Hematopoietic multipotent progenitor cell (in vitro differentiated cells): ENCODE measurements at regions not wholly inside any gene's neighbourhood (a gene's known extent, or its start where the extent isn't known, plus 50 kb on each side); places are given as distances from the start of the nearest gene placed in this dataset.
"Not testable (repeated sequence)": the region's sequence is repeated elsewhere in the genome, so short reads cannot be mapped to it uniquely, and the experiment has no call there.

Experiments used
- DNase-seq, 3 donors: peaks; one replicate each; pipeline ENCODE4 v3.0.0-alpha.2; 2011 to 2015; ENCODE audit warnings: low read depth in 2 of 3, low spot score in 2 of 3

DNA sequence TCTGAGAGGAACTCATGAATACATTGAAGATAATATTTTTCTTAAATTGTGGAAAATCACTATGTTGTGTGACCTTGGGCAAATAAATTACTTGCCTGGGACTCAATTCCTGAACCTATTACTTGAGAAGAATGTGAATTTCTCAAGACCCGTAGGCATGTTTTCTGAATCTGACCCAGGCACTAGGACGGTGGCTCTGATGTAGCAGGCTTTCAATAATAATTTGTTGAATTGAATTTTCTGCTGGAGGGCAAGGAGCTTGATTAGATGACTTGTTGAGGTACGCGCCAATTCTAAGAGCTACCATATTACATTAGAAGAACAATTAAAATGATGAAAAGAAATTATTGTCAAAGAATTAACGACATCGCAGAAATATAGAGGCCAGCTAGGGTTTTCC lies 150.2 kb upstream of the LRRC3B start:
- DNase-seq, result no peak

DNA sequence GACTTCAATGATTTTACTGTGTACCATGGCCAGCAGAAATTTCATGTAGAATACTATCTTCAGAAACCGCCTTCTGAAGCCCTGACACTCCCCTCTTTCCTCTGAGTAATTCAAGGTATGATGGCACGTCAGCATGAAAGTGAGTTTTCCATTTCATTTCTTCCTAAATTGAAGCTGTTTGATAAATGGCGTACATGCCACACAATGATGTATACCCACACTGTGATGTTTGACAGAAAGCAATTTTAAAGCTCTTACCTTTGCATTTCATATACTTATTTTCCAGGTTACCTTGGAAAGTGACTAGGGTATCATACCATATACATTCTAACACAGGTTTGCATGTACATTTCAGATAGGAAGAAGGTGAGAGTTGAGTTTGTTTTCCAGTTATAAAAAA lies 147.9 kb upstream of the LRRC3B start:
- no peak for DNase-seq

DNA sequence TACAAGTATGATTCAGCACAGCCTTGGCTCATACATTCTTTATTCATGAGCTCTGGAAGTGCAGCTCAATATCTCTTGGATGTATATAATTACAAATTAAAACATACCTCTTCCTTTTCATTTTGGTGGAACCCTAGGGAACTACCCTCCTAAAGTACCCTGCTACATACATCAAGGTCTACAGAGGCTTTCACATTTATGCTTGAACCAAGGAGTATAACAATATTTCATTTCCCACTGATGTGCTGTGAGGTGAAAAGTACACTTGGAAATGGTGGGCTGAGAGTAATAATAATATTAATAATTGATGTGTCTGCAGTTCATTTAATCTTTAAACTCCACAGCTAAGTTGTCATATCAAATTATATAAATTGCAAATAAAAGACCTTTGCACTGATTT lies 142.2 kb upstream of the LRRC3B start:
- no peak for DNase-seq

DNA sequence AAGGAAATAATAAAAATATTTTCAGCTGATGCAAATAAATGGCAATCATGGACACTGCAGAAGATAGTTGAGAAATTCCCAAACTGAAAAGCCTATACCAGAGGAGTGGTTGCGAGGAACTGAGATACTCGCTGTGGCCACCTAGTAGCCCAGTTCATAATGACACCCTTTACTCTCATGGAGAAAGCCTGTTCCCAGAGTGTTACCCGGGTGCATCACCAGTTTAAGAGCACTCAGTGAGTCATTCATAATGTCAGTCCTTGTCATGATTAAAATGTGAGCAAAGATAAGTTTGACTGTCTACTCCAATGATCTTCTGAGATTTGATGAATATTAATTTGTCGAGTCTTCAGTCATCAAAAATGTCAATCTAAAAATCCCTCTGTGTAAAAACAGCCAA lies 138.4 kb upstream of the LRRC3B start:
- DNase-seq, result no peak

DNA sequence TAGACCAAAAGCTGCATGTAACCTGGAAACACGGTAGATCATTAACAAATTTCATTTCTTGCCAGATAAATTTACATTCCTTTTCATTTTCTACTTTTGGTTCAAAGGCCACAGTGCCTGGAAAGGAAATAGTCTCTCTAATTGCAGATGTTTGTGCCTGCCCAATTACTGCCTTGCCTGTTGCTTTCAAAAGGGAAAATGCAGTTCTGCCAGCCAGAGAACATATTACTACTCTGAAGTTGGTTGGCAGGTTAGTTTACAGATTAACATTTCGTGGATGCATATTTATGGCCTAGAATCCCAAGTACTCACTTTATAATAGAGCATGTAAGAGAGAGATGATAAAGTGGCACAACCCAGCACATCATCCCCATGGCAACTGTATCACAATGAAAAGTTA lies 124.3 kb upstream of the LRRC3B start:
- no peak for DNase-seq

DNA sequence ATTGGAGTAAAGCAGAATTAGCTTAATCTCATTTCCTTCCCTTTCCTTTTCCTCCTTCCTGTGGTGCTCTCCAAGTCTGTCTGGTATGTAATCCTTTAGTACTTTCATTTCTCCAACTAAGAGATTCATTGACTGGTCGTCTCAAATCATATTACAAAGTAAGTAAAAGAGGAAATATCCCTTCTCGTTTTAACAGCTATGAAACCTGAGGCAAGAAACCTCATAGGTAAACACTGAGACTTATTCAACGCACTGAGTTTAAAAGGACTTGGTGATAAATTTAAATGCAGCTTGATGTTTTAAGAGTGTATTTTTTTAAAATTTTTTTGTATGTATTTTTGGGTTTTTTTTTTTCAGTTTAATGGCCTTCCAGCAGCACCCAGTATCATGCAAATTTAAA lies 117.2 kb upstream of the LRRC3B start:
- DNase-seq, result no peak

DNA sequence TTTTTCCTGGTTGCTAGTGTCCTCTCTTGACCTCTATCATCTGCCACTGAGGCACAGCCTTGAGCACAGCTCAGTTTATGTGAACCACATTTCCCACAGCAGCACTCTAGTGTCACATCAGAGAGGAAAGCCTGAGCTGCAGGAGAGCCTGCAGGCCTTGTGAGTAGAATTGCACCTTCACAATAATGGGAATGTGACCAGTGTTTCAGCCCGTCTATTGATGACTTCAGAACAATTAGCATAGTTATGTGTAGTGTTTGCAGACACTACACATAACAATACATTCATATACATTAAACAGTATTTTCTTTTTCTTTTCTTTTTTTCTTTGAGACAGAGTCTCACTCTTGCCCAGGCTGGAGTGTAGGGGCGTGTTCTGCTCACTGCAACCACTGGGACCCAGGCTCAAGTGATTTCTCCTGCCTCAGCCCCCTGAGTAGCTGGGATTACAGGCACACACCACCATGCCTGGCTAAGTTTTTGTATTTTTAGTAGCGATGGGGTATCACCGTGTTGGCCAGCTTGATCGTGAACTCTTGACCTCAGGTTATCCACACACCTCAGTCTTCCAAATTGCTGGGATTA lies 108.0 kb upstream of the LRRC3B start:
- not testable (repeated sequence) for DNase-seq

DNA sequence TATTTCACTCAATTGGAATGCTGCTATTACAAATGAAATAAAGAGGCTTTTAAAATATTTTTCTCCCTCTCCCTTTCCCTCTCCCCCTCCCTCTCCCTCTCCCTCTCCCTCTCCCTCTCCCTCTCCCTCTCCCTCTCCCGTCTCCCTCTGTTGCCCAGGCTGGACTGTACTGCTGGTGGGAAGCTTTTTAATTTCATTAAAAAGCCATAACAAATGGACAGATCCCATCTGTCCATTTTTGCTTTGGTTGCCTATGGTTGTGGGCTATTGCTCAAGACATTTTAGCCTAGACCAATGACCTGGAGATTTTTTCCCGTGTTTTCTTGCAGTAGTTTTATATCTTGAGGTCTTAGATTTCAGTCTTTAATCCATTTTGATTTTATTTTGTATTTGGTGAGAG lies 107.2 kb upstream of the LRRC3B start:
- DNase-seq, result no peak

DNA sequence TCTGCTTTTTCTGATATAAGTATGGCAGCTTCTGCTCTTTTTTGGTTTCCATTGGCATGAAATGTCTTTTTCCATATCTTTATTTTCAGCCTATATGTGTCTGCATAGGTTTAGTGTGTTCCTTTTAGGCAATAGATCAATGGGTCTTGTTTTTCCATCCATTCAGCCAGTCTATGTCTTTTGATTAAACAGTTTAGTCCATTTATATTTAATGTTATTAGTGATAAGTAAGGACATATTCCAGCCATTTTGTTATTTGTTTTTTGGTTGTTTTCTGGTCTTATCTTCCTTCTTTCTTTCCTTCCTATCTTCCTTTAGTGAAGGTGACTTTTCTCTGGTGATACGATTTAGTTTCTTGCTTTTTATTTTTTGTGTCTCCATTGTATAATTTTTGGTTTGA lies 101.3 kb upstream of the LRRC3B start:
- no peak for DNase-seq

DNA sequence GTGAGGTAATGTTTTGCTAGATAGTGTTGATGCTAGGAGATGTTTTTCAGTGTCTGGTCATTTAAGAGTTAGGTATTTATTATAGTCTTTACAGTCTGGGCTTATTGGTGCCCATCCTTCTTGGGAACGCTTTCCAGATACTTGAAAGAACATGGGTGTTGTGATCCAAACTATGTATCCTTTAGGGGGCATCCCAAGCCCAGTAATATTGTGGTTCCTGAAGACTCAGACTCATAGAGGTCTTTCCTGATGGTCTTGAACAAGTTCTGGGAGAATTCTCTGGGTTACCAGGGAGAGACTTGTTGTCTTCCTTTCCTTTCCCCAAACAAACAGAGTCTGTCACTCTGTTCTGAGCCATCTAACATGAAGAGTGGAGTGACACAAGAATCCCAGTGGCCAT lies 99.7 kb upstream of the LRRC3B start:
- DNase-seq, result no peak

DNA sequence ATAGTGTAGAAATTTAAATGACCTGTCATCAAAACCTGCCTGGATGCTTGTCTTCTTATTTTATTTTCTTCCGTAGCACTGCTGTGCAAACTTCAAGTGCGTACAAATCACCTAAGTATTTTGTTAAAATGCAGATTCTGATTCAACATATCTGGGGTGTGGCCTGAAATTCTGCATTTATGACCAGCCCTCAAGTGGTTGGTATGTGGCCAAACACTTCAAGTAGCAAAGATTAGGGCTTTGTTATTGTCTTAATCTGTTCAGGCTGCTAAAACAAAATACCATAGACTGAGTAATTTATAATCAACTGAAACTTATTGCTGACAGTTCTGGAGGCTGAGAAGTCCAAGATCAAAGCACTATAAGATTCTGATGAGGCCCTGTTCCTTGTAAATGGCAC lies 97.6 kb upstream of the LRRC3B start:
- DNase-seq, result no peak

DNA sequence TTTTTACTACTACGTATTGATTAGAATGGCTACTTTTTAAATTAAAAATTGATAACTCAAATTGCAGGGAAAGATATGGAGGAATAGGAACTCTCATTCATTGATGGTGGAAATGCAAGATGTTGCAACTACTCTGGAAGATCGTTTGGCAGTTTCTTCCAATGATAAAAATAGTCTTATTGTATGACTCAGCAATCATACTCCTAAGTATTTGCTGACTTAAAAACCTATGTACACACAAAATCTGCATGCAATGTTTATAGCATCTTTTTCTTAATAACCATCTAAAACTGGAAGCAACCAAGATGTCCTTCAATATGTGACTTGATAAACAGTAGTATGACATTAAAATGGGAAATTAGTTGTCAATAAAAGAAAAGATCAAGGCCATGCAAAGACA lies 87.4 kb upstream of the LRRC3B start:
- no peak for DNase-seq

DNA sequence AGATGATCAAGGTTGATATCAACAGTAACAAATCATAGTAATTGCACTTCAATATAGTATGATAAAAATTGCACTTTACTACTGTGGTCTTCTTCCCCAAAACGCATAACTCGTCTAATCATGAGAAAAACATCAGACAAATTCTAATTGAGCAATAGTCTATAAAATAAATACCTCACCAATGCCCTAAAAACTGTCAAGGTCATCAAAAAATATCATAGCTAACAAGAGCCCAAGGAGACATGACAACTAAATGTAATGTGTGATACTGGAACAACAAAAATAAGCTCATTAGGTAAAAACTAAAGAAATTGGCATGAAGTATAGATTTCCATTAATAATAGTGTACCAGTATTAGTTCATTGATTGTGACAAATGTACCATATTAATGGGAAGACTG lies 85.6 kb upstream of the LRRC3B start:
- DNase-seq, result no peak

DNA sequence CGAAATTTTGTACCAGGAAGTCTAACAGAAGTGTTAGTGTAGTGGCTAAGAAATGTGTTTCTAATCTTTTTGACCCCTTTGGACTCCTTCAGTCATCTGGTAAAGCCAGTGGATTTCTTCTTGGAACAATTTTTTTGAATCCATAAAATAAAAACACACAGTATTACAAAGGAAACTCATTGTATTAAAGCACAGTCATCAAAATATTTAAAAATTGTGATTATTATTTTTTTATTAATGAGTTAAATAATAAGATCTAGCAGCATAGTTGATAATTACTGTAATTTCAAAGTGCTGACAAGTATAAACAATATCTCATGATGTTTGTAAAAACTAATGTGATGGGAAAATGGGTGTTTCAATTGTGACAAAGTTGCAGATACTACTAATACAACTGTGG lies 72.2 kb upstream of the LRRC3B start:
- no peak for DNase-seq

DNA sequence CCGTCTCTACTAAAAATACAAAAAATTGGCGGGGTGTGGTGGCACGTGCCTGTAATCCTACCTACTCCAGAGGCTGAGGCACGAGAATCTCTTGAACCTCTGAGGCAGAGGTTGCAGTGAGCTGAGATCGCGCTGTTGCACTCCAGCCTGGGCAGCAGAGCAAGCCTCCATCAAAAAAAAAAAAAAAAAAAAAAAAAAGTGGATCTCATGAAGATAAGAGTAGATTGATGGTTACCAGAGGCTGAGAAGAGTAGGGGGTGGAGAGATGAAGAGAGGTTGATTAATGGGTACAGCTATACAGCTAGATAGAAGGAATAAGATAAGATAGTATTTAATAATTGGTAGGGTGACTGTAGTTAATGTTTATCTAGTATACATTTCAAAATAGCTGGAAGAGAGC lies 65.9 kb upstream of the LRRC3B start:
- DNase-seq, result no peak

DNA sequence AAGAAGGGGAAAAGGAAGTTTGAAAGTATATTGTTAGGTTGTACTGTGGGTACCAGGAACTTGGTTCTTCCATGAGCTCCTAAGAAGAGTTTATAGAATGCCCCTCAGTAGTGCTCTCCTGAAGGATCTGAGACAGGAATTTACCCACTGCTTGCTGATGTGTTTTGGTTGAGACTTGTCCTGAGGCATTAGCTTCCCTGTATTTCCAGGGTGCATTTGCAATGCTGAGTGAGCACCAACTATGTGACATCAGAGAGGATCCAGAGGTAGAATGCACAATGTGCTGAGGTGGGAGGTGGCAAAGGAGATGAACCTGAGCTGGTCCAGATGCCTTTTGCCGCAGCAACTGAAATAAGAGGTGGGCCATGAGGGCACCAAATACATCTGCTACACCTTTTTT lies 64.3 kb upstream of the LRRC3B start:
- no peak for DNase-seq

DNA sequence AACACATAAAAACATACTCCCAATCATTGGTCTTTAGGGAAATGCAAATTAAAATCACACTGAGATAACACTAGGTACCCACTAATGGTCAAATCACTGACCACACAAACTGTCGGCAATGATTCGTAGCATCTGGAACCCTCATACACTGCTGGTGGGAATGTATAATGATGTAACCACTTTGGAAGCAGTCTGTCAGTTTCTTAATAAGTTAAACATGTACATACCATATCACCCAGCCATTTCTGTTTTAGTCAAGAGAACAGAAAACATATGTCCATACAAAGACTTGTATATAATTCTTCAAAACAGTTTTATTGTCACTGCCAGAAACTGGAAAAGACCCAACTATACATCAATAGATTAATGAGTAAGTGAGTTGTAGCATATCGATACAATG lies 63.3 kb upstream of the LRRC3B start:
- no peak for DNase-seq

DNA sequence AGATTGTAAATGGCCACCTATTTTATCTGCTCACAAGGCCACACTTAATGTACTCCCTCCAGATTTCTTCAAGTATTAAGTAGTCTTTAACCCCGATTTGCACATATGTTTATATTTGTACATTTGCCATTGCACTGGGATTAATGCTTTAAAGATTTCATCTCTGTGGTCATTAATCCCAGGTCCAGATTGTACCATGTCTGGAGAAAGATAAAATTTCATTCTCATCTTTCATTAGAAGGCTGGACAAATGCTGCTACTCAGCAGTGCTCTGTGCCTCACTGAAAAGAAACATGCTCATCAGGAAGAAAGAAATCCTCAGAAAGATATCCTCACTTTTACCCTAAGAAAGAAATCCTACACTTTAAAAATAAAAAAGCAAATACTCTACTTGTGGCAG lies 62.5 kb upstream of the LRRC3B start:
- no peak for DNase-seq

DNA sequence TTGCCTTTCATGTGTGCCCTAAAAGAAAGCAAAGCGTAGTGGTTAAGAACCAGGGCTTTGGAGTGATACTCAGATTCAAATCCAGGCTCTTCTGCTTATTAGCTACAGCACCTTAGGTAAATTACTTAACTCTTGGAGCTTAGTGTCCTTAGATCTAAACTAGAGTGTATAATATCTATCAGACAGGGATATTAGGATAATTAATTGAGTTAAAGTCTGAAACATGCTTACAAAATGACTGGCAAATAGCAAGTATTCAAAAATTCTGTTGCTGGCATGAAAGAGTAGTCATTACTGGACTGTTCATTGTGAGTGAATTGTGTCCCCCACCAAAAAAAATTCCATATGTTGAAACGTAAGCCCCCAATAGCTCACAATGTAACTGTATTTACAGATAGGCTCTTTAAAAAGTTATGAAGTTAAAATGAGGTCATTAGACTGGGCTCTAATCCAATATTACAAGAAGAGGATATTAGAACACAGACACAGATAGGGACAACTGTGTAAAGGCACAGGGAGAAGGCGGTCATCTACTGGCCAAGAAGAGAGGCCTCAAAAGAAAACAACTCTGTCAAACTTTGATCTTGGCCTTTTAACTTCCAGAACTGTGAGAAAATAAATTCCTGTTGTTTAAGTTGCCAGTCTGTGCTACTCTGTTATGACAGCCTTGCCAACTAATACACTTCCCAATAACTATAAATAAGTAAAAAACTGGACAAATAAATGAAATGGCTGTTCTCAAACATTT lies 60.4 kb upstream of the LRRC3B start:
- no peak for DNase-seq
